ENCODE measurements at regions not wholly inside any gene's neighbourhood (a gene's known extent, or its start where the extent isn't known, plus 50 kb on each side); places are given as distances from the start of the nearest gene placed in this dataset.
"Not testable (repeated sequence)": the region's sequence is repeated elsewhere in the genome, so short reads cannot be mapped to it uniquely, and the experiment has no call there.

GRCh38 chr12:114501474-114501807 lies 95.5 kb upstream of the TBX5 start:
- no peak for DNase-seq

DNA sequence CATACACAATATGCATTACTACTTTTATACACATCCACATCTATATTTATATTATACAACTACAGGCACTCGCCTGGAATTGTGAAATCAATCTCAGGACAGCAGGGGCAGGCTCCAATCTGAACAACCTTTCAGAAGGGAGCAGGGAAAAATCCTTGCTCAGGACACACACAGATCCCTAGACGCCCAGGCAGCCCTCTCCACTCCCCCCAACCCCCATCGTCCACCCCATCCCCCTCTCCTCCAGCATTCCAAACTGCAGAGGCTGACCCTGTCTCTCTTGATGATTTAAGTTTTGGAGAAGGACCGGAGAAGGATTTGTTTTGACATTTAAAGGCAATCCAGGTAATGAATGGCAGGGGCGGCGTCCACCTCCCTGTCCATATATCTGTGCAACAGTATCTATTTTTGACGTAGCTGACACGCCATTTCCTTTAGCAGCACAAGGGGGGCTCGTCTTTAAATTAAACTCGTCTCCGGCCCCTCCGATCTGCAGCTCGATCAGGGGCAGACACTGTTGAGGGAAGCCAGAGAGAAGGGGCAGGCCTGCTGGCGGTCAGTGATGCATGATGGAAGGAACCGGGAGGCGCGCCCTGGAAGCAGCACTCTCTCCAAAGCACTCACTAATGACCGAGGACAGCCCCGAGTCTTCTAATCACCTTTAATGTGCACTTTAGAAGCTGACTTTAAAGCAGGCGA lies 95.0 kb upstream of the TBX5 start:
- DNase-seq, result no peak

- no peak for DNase-seq
Observed at GRCh38 chr12:114500131-114500530, 94.2 kb upstream of the TBX5 start.

DNA sequence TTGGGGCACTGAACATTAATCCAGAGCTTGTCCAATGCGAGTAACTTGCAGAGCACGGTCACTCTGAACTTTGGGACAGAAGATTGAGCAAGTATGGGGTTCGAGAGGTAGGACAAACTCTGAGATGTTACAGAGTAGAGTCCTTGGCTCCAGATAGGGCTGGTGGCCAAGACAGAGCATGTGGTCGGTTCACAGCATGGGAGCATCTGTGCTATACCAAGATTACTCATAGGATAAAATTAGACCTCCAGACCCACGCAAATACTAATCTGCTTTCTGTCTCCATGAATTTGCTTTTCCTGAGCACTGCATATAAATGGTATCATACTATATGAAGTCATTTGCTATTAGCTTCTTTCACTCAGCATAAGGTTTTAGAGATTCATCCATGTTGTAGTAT lies 93.4 kb upstream of the TBX5 start:
- DNase-seq, result no peak

DNA sequence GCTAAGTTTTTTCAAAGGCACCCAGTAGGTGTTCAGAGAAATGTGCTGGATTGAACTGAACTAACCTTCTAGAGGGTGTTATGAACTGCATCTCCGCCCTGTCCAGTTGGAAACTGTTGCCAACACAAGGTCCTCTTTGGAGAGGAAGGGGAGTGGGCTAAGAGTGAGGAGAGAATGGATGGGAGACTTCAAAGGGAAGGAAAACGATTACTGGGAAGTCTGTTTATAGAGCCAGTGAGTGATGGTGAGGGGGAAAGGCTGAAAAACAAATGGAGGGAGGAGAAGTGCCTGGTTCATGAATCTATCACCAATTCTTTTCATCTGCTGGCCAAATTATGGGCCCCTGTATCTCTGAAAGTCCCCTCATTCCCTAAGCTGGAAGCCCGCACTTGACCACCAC lies 86.0 kb upstream of the TBX5 start:
- no peak for DNase-seq

GRCh38 chr12:114484822-114485459 lies 79.0 kb upstream of the TBX5 start:
- not testable (repeated sequence) for DNase-seq

DNA sequence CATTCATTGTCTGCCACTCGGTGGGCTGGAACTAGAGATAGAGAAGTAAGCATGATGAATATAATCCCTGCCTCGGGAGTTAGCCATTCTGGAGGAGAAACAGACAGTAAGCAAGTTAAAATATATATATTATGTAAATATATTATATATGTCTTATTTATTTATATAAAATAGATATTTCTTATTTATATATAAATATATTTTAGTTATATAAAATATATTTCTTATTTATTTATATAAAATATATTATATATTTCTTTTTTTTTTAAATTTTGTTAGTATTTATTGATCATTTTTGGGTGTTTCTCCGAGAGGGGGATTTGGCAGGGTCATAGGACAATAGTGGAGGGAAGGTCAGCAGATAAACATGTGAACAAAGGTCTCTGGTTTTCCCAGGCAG lies 78.1 kb upstream of the TBX5 start:
- DNase-seq, result no peak

DNA sequence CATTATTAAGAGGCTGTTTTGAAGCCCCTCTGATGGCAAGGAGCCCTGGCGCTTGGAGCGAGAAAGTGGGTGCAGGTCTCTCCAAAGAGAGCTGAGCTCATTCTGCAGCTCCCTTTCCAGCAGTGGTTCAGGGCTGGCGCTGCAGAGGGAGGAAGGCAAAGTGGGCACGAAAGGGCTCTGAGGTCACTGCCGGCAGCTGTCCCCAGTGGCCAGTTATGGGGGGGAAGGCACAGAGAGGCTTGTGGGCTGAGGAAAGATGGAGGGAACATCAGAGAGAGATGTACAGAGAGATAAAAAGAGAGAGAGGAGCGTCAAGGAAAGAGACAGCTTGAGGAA lies 75.2 kb upstream of the TBX5 start:
- no peak for DNase-seq

DNA sequence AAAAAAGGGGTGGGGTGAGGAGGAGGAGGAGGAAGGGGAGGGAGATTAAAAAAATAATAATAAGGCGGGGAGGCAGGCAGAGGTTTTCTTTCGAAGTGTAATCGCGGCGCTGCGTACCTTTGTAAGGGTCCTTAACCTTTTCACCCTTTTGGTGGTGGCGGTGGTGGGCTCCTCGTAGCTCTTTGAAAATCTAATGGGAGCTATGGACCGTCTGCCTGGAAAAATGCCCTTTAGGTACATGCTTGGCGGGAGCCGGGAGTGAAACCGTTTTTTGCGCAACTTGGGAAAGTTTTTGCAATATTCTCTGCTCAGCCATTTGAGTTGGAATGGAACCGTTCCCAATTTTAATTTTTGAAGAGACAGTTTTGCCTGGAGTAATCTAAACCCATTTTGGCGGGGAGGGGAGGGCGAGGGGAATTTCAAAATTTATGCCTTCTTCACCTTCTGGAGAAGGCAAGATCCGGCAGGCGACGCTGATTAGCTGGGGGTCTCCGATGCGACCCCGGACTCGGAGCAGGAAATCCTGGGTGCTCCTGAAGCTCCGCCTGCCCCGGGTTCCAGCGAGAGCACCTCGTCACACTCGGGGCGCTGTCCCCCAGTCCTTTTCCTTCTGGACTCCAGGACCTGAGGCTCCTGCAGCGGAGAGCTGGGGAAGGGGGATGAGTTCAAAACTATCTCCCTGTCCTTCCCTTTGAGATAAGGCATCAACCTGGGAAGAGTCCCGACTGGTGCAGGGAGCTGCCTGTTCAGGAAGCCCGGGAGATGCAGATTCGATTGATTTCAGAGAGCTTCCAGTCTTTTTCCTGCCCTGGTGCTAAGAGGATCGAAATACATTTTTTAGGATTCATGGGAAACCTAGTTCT lies 74.6 kb upstream of the TBX5 start:
- no peak for DNase-seq

DNA sequence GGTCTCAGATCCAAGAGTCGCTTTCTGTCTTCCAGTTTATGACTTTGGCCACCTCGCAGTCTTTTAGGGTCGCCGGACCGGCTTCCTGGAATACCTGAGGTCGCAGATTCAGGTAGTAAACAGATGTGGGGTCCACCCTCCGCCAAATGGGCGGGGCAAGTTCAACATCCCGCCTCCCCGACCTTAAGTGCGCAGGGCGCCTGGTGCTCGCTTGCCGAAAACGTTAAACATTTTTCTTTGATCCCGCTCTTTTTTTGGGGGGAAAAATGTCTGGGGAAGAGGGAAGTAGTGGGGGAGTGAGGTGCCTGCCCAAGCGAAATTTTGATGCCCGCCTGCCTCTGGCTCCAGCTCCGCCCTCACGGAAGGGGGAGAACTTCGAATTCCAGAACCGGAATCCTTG lies 73.9 kb upstream of the TBX5 start:
- no peak for DNase-seq

GRCh38 chr12:114478865-114479264 lies 72.9 kb upstream of the TBX5 start:
- DNase-seq, result no peak

GRCh38 chr12:114477989-114478395 lies 72.0 kb upstream of the TBX5 start:
- DNase-seq, result no peak

- no peak for DNase-seq
Observed at GRCh38 chr12:114476159-114476558, 70.2 kb upstream of the TBX5 start.

DNA sequence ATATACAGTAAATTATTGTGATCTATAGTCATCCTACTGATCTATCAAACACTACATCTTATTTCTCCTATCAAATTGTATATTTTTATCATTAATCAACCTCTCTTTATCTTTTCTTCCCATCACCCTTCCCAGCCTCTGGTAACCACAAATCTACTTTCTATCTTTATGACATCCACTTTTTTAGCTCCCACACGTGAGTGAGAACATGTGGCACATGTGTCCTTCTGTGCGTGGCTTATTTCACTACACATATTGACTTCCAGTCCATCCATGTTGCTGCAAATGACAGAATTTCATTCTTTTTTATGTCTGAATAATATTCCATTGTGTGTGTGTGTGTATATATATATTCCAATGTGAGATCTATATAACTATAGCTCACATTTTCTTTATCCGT lies 67.8 kb upstream of the TBX5 start:
- no peak for DNase-seq

DNA sequence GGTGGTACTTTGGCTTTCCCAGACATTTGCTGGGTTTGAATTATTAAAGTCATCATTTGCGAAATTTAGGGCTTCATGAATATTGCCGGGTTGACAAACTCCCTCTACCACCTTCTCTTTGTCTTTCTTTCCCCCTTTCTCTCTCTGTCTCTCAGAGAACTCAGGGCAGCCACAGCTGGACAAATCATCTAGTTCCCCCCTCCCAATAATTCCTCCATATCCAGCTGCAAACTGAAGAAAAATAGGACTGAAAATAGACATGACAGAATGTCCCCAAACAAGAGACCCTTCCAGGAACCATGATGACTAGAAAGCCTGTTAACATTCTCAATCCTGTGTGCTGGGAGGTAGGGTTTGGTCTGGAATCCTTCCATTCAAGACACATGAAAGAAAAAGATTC lies 67.1 kb upstream of the TBX5 start:
- no peak for DNase-seq

DNA sequence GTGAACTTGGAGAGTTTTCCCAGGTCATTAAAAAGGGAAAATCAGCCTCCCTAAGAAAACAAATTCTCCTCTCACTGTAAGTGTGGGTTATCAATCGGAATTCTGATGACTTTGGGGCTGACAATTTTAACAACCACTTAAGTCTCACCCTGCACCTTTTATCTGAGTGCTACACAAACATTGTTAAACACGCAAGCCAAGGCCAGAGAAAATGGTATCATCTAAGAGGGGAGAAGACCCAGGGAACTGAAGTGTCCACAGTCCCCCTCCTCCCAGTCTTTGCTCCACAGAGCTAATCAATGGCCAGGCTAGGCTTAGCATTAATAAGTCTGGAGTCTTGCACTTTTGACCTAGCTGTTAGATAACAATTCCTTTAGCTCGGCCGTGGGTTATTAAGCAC lies 51.7 kb upstream of the TBX5 start:
- no peak for DNase-seq
